ENCODE measurements at regions not wholly inside any gene's neighbourhood (a gene's known extent, or its start where the extent isn't known, plus 50 kb on each side); places are given as distances from the start of the nearest gene placed in this dataset.

DNA sequence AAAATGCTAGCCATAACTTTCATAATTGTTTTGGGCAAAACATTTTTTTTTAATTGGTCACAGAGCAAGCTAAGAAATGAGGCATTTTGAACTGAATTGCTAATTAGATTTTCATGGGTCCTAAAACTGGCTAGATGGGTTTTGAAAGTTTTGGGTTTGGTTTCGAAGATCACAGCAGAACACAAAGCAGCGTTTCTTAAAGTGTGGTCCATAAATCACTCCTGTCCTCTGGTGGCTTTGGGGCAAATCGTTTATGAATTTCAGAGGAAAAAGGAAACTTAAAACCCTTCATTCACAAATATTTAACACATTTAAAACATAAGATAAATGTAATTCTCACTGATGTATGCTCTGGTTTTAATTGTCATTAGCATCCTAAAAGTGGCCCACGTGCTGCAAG is 503.7 kb downstream of the SPATA31D1 start:
- no peaks in the 10 kb centered on the region for H3K9me3 ChIP-seq
- DNase-seq = no peak
- H3K36me3 ChIP-seq = no peaks in the 10 kb centered on the region
- TF ChIP-seq, protein P1, sequence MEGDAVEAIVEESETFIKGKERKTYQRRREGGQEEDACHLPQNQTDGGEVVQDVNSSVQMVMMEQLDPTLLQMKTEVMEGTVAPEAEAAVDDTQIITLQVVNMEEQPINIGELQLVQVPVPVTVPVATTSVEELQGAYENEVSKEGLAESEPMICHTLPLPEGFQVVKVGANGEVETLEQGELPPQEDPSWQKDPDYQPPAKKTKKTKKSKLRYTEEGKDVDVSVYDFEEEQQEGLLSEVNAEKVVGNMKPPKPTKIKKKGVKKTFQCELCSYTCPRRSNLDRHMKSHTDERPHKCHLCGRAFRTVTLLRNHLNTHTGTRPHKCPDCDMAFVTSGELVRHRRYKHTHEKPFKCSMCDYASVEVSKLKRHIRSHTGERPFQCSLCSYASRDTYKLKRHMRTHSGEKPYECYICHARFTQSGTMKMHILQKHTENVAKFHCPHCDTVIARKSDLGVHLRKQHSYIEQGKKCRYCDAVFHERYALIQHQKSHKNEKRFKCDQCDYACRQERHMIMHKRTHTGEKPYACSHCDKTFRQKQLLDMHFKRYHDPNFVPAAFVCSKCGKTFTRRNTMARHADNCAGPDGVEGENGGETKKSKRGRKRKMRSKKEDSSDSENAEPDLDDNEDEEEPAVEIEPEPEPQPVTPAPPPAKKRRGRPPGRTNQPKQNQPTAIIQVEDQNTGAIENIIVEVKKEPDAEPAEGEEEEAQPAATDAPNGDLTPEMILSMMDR (IDR thresholded peaks at IDR 0.05) = peak in 1 of 9 donors; percentile 13
- peaks cover 9 to 49% (median 29%) of the 10 kb centered on the region in 9 donors for H3K4me1 ChIP-seq
- ATAC-seq = no peak
- H3K27me3 ChIP-seq = no peaks in the 10 kb centered on the region
- WGBS, 2 donors = 67 to 74% methylated on average over 4 of the region's 4 CpGs
- H3K27ac ChIP-seq = no peak overlapping the region
- no peak overlapping the region for H3K4me3 ChIP-seq
- intact Hi-C loops (cut with DNase I) = loop anchor here in 1 of 10 donors (10.0 kb wide), 1 partner anchor 807 kb away; the partner anchor contains the start of gene TLE1

DNA sequence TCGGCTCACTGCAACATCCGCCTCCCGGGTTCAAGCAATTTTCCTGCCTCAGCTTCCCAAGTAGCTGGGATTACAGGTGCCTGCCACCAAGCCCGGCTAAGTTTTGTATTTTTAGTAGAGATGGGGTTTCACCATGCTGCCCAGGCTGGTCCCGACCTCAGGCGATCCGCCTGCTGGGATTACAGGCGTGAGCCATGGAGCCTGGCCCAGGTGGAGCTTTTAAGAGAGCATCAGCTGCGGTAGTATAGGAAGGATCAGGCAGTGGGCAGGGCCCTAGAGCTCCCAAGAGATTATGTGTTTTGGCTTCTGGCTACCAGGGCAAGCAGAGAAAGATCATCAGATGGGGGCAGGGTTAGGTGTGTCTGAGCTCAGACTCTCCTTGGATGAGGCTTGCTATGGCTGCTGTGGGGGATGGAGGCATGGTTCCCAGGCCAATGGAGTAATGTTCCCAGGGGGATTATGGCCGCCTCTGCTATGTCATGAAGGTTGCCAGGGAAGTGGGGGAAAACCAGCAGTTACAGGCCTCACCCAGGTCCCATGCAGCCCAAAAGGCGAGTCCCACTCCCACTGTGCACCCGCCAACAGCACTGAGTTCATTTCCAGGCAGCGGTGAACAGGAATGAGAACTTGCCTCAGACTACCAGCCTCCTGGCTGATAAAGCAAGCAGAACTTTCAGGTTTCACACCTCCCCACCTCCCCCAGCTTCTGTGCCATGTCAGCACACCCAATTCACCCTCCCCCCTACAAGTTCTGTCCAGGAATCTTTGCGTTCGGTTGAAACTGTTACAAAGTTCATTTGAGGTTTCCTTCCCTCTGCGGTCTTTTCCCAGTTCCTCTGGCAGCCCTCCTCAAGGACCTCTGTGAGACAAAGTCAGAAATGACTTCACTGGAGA is 507.6 kb downstream of the SPATA31D1 start:
- Histone ChIP-seq H3K27ac (no peak overlapping the region), H3K4me3 (no peak overlapping the region), H3K27me3 (no peaks in the 10 kb centered on the region), H3K9me3 (peaks cover 0 to 5% (median 0%) of the 10 kb centered on the region in 11 donors), H3K36me3 (no peaks in the 10 kb centered on the region), H3K4me1 (peaks cover 0 to 32% (median 3%) of the 10 kb centered on the region in 9 donors)
- peak in 6 of 8 donors; percentile 51 to 68 (median 62) for ATAC-seq
- DNase-seq = peak; percentile 10 to 22
- TF ChIP-seq, protein P1 (IDR thresholded peaks at IDR 0.05) = no peak
- 75 to 79% methylated on average over 16 of the region's 16 CpGs for whole genome bisulfite sequencing, 2 donors
- intact Hi-C loops (cut with DNase I) = loop anchor here in 1 of 10 donors (10.0 kb wide), 1 partner anchor 811 kb away; the partner anchor contains the start of gene TLE1

DNA sequence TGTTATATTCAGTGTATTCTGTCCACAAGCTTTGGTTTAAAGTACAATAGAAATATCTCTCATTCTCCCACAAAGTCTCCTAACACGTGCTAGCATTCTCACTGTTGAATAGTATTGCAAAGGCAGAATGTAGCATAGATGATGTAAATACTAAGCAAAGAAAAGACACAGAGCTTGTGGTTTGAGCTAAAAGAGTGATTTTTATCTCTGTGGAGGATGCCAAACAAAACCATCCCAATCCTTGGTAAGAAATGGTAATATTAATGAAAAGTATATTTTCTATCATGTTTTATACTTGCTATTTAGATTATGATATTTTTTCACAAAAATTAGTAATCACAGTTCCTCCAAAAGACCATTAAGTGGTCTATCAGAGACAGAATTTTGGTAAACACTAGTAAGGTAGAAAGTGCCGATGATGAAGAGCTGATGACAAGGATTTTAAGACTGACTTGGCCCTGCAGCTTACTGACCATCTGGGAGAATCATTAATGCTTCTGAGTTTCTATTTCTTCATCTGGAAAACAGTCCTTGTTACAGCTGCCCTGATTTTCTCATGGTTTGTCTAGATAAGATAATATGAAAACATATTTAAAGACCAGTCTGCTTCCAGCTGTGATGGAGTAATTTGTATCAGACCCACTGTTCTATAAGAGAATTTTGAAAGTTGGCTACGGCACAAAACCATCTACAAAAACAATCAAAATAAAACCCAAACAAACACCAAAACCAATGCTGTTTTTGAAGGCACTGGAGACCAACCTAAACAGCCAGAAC is 510.2 kb downstream of the SPATA31D1 start:
- TF ChIP-seq, protein P1 (IDR thresholded peaks at IDR 0.05) = no peak
- Histone ChIP-seq H3K4me3 (no peak overlapping the region), H3K36me3 (no peaks in the 10 kb centered on the region), H3K9me3 (peaks cover 0 to 15% (median 0%) of the 10 kb centered on the region in 11 donors), H3K4me1 (peaks cover 0 to 32% (median 3%) of the 10 kb centered on the region in 9 donors), H3K27me3 (no peaks in the 10 kb centered on the region), H3K27ac (peak overlapping the region in 5 of 10 donors; percentile 15 to 43 (median 29))
- peak in 7 of 8 donors; percentile 44 to 87 (median 78) for ATAC-seq
- 50% methylated on average over 3 of the region's 3 CpGs for WGBS, 2 donors
- peak in 1 of 2 donors; percentile 9 for DNase-seq
- intact Hi-C loops (cut with DNase I) = loop anchor here in 1 of 10 donors (10.0 kb wide), 1 partner anchor 814 kb away; the partner anchor contains the start of gene TLE1

DNA sequence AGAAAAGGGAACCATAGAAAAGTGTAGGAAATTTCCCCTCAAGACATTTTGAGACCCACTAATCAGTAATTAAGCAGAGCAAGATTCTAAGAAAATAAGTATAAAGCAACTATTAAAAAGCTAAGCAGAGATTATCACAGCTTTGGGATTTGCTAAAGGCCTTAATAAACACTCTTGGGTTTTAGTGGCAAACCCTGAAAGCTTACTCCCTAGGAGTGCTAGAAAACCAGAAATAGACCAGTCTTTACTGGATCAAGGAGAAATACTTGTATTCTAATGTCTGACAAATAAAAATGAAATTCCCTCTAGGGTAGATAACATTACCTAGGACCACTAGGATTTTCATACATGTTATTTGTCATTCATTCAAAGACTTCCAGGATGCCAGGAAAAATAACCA is 510.8 kb downstream of the SPATA31D1 start:
- Histone ChIP-seq H3K27ac (peak overlapping the region in 5 of 10 donors; percentile 15 to 43 (median 29)), H3K4me1 (peaks cover 0 to 32% (median 3%) of the 10 kb centered on the region in 9 donors), H3K36me3 (no peaks in the 10 kb centered on the region), H3K27me3 (no peaks in the 10 kb centered on the region), H3K4me3 (no peak overlapping the region), H3K9me3 (peaks cover 0 to 15% (median 0%) of the 10 kb centered on the region in 11 donors)
- DNase-seq (no peak), ATAC-seq (peak in 5 of 8 donors; percentile 32 to 69 (median 37))
- intact Hi-C loops (cut with DNase I) = loop anchor here in 1 of 10 donors (10.0 kb wide), 1 partner anchor 815 kb away; the partner anchor contains the start of gene TLE1
- TF ChIP-seq, protein P1 (IDR thresholded peaks at IDR 0.05) = no peak

Data from heart right ventricle (tissue), 16 donors.